Stimulated activated CD4-positive, alpha-beta T cell treated with anti-CD3 and anti-CD28 coated beads, Interleukin-15, amount 100 ng/mL, for 1 hour (primary cell): ENCODE measurements at regions not wholly inside any gene's neighbourhood (a gene's known extent, or its start where the extent isn't known, plus 50 kb on each side); places are given as distances from the start of the nearest gene placed in this dataset.

Experiments
- DNase-seq, 2 donors: peaks; one replicate each; pipeline ENCODE4 v3.0.0-alpha.2; 2020; ENCODE audit warnings: low read depth in 1 of 2, low spot score in 1 of 2

DNA sequence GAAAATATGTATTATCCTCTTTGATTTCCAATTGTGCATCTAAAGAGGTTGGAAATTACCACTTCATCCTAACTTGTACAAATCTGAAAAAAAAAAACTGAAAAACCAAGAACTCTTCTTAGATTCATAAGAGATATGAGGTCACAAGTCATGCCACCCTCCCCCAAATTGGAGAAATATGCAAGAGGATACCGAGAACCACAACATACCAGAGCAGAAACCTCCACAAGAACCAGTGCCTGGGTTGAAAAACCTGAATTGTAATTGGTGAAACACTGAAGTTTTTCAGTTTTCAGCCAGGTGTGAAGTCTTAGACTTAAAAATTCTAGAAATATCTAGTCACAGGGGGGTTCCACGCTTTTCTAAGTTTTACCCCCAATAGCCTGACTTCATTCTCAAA lies 1029.5 kb upstream of the LRRTM1 start:
- no peak for DNase-seq

DNA sequence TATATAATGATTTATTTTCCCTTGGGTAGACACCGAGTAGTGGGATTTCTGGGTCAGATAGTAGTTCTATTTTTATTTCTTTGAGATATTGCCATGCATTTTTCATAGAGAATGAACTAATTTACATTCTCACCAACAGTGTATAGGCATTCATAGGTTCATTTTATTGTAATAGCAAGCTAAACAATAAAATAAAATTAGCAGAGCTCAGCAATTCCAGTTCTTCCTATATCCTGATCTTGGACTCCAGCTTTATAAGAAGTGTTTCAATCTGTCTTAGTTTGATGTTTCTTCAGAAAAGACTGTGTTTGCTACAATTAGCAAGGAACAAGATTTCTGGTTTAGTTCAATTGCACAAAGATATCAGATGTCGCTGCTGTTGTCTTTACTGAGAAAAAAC lies 1024.4 kb upstream of the LRRTM1 start:
- DNase-seq: no peak

DNA sequence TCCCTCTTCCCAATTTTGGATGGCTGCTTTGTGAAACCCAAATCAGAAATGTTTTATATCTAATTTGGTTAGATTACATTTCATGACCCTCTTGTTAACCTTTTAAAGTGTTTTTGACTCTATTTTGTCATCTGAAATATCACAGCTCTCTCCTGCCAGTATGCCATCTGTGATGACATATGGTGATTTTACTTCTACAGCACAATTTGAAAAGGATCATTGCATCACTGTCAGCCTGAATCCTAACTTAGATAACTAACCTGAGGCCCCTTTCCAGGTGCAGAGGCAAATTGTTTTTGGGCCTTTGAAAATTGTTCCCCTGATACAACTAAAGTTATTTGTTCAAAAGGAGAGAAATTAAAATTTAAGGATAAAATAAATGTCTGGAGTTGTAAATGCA lies 1023.4 kb upstream of the LRRTM1 start:
- DNase-seq: no peak

DNA sequence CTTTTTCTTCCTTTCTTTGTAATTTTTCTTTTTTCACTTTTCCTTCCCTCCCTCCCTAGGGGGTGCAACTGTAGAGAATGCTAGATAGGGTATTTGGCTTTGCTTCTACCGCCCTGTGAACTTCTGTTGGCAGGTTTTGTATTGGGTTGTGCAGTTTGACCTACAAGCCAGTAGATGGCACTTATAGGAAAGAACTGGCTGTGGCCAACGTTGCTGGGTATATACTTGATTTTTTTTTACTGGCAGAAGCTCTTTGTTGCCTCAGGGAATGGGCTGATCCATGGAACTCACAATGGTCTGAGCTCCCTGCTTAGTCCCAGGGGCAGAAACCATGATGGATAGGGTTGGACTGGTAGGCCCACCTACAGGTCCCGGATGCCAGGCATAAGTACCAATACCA lies 1019.5 kb upstream of the LRRTM1 start:
- no peak for DNase-seq

DNA sequence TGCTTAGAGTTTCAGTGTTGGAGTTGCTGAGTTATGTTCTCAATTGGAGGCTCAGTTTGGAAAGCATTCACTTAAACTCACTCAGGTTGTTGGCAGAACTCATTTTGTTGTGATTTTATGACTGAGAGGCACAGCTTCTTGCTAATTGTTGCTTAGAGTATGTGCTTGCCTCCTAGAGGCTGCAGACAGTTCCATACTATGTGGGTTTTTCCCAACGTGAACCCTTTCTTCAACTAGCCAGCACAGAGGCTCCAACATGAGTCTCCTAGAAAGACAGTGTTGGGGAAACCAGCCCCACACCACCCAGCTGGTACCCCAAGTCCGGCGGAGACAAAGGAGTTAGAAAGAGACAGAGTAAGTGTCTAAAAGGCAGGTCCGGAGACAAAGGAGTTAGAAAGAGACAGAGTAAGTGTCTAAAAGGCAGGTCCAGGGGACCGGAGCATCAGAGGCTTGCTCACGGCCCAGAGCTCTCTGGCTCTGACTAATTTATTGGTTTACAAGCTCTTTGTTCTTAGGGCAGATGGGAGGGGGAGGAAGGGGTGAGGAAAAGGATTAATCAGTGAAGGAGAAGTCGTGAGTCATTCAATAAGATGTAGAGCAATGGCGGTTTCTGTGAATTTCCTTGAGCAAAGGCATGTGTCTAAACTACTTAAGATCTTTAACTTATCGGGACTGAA lies 999.7 kb upstream of the LRRTM1 start:
- DNase-seq: no peak

DNA sequence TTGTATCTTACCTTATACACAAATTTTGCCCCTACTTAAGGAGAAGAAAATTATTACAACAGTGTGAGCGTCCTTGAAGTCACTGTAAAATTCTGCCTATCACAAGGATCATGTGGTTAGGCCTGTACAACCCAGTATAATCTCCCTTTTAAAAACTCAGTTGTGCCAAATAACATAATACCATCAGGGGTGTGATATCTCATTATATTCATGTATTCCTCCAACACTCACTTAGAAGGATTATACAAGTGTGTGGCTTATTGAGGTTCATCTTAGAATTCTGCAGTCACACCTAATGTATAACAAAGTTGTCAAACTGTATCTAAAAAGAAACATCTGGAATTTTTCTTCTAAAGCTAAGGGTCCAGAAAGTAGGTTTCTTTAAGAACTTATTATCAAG lies 998.8 kb upstream of the LRRTM1 start:
- no peak for DNase-seq

DNA sequence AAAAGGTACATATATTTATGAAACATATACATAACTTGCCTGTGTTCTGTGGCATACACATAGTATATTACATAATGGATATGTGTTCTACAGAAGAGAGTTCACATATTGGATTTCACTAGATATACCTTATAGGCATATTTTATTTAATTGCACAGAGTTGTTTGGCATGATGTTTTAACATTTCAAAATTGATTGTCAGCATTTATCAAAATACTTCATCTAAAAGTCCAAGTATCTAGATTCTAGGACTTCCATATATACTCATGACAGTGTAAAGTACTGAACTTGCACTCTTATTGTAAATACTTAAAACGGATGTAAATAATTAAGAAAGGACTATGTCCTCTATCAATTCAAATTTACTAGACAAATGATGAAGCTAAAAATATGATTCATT lies 995.3 kb upstream of the LRRTM1 start:
- no peak for DNase-seq

DNA sequence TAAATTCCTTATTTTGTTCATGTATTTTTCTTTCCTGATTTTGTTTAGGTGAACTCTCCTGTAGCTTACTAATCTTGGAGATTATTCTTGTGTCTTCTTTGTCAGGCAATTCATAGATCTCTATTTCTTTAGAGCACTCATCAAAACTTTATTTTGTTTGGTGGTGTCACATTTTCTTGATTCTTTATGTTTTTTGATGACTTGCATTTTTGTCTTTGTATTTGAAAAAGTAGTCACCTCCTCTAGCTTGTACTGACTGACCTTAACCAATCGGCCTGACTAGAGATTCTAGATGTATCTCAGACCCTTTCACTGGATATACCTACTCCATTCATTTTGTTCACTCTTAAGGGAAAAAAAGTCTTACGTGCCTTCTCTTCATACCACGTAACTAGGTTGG lies 986.3 kb upstream of the LRRTM1 start:
- no peak for DNase-seq

DNA sequence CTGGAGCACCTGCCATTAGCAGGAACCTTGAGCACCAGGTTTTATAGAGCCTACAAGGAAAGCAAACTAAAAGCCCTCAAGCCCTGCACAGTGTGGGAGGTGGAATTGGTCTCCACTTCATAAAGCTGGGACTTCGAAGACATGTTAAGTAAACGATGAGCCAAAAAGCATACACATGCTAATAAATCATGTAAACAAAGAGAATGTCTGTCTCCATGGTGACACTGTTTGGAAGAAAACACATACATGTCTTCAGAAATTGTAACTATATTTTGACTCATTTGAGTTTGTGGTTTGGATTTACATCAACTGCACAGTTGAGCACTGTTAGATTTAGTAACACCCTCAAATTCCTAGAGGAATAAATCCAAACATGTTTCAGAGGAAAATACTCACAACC lies 978.5 kb upstream of the LRRTM1 start:
- no peak for DNase-seq

DNA sequence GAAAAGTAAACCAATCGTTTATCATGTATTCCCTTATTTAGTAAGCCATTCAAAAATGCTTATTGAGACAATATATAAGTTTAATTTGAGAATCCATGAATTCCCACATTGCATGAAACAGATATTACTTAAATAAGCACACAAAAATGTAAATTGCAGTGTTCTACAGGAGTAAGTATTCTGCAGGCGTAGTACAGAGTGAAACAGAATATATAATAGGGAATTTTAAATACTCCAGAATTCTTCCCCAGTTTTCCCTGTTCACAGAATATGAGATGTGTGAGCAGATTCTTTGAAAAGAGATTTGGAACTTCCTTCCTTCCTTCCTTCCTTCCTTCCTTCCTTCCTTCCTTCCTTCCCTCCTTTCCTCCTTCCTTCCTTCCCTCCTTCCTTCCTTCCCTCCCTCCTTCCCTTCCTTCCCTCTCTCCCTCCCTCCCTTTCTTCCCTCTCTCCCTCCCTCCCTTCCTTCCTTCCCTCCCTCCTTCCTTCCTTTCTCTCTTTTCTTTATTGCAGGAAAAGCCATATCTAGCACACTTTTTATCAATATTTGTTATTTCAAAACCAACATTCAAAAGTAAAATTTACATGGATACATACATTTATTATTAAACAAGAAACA lies 977.7 kb upstream of the LRRTM1 start:
- no peak for DNase-seq

DNA sequence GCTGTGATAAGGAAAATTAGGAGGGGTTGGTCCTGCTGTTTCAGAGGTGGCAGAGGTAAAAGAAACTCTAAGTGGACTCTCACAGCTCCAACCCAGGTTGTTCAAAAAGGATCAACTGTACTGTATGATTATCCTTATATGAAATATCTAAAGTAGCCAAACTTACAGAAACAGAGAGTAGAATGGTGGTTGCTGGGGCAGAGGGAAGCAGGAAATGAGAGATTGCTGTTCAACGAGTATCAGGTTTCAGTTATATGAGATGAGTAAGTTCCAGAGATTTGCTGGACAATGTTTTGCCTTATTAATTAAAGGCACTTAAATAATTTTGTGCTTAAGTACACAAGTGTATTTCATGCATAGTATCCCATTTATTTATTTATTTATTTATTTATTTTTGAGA lies 972.0 kb upstream of the LRRTM1 start:
- DNase-seq: no peak

DNA sequence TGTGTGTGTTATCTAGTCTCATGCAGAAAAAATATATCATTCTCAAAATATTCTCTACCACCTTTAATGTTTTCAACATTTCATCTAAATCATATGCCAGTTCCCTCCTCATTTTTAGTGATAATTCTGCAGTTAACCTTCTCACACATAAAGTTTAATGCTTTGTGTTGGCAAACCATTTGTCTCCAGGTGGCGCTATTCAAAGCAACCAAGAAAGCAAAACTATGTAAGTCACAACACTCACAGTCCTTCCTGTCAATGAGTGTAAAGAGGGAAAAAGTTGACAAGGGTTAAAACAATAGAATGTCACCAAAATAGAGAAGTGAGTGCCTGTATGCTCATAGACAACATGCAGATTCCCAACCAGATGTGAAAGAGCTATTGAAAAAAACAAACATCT lies 961.6 kb upstream of the LRRTM1 start:
- no peak for DNase-seq

DNA sequence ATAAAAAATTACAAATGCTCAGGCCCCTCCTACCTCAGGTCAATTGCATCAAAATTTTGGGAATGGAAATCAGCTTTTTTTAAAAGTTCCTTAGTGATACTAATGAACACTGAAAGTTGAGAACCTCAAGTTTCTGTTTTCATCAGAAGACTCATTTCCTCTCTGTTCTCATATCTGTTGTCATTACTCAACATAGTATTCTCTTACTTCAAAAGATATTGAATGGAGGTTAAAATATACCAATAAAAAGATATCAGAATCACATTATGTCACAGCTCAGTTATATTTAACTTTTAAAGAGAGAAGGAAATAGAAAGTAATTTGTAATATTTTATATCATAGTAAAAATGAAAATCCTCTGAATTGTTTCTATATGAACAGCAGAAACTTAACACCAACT lies 959.4 kb upstream of the LRRTM1 start:
- no peak for DNase-seq

DNA sequence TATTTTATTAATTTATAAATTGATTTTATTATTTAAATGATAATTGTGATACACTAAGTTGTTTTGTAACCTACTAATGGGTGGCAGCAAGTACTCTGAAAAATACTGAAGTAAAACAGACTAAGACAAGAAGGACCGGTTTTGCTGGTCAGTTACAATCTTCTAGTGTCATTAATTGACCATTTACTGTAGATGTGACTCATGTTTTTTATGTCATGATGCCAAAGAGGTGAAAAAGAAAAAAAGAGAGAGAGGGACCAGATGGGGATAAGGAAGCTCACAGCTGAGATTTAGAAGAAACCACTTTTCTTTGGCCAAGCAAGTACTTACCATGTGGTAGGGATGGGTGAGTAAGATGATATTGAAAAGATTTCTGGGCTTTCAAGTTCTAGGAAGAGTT lies 955.8 kb upstream of the LRRTM1 start:
- DNase-seq: no peak

DNA sequence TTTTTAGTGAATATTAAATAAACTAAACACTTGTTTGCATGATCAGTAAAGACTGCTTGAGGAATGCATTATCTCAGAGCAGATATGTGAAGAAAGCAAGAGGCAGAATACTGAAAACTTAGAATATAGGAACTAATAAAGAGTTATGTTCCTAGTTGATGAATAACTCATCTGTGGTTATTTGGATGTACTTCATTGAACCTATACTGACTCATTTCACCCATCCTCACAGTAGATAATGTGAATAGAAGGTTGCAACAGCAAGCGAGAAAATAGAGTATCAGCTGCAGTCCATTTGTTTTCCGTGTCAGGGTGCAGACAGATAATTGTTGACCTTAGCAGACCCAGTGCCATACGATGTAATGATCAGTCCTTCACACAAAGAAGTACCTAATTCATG lies 945.7 kb upstream of the LRRTM1 start:
- DNase-seq: no peak

DNA sequence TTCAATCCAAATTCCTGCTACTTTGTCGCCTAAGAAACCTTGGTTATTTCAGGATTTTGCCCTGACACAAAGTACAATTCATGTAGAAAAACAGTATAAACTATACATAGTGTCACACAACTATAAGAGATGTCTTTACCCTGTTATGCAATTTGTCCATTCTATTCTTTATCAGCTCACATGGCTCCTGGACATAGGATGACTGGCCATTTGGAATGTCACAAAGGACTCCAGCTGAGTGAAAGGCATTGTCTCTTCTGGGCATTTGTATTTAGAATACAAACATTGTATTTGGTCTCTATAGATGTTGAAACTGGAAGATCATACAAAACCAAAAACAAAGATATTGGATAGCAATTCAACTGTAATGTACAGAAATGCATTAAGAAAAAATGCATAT lies 944.6 kb upstream of the LRRTM1 start:
- DNase-seq: no peak

DNA sequence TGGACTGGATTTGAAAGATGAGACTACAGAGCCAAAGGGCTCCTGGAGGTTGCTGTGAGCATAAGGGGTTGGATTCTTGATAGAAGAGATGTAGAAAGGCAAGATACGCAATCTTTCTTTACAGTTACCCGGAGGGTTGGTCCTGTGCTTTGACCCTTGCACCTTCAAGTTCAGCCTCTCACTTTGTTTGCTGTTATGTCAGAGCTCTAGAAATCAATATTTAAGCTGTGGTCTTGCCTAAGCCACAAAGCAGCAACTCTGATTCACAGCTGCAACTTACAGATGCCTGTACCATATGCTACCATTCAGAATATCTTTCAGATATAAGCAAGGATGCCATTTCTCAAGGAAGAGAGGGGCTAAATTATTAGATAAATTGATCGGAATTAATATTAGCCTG lies 943.1 kb upstream of the LRRTM1 start:
- no peak for DNase-seq

DNA sequence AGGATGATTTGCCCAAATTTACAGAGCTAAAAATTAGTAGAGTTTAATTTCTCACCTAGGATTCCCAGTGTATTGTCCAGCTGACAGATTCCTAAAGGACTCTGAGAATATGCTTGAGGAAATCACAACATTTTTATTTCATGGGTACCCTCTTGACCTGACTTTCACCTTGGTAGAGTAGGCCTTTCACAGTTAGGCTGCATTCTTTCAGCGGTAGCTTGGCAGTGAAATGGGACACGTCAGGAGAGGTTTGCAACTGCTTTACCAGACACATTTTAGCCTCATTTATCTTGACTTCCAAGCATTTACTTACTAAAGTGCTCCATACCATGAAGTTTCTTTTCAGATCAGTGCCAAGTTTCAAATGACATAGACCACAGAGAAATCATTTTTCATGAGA lies 937.9 kb upstream of the LRRTM1 start:
- no peak for DNase-seq

DNA sequence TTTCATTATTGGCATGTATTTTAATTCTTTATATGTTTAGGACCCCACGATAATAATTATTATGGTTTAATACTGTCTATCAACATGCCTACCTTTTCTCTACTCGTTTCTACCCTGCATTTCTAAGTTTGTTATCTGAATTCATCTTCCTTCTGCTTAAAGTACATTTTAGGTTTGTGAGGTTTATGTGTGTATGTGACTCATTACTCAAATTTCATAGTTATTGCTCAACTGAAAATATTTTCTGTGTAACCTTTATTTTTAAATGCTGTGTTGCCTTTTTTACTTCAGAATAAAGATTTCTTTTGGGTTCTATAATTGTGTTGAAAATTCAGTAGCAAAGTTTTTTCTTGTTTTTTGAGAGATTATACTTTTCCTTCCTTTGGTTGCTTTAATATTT lies 933.9 kb upstream of the LRRTM1 start:
- DNase-seq: no peak

DNA sequence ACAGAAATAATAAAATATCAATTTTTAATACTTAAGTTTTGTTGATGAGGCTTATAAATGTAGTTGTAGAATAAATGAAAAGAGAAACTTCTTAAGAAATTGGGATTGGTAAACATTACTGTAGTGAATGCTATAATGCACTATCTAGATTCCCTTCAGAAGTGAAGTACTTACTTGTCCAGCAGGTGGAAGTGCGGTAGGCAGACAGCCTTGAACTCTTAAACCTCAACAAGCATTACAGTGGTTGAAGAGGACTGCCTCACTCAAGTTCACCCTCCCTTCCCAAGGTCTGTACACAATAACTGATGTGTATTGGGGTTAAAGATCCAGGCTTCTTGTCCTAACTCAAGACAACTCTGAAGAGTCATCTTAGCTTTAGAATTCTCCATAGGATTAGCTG lies 931.0 kb upstream of the LRRTM1 start:
- no peak for DNase-seq

DNA sequence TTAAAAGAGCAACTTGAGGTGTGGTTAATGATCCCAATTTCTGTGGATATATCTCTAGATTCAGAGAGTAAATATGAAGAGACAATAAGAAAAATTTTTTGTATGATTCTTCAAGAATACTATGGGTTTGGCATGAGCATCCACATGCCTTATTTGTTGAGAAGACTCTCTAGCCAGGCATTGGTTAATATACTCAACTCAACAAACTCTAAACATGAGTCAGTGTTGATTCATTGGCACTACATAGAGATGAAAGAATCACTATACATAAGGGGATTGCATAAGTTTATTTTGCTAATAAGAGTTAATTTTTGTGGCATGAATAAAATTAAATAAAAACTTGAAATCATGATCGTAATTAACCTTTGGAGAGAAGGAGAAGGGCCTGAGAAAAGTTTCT lies 930.2 kb upstream of the LRRTM1 start:
- DNase-seq: no peak

DNA sequence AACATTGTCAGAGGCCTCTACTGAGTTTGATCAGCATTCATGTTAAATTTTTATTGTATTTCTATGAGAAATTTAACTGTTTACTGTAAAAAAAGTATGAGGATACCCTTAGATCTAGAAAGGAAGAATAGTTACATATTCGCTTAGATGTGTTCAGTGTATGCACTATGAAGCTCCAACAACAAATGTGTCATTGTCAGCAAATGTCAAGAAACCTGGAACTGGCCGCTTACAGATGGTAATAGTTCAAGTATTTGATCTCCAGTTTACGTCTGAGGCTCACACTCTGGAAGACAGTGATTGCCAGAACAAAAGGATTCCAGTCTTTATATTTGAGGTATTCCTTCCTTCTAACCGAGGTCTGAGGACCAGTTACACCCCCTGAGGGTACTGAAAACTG lies 921.2 kb upstream of the LRRTM1 start:
- DNase-seq: no peak

DNA sequence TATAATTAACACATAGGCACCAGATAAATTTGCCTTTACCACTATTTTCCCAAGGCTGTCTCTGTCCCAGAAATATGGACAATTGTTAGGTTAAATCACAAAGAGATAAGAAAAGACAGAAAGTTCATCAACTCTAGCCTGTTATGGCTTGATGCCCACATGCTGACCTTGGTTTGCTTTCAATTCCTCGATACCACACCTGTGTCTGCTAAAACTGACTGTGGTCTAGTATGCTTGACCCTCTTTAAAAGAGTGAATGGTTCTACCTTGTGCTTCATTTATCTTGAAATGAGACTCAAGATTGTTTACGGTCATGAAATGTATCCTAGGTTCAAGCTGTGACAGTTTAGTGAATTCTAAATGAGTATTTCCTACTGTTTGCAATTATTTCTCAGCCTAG lies 909.0 kb upstream of the LRRTM1 start:
- DNase-seq: no peak
